ENCODE measurements at regions not wholly inside any gene's neighbourhood (a gene's known extent, or its start where the extent isn't known, plus 50 kb on each side); places are given as distances from the start of the nearest gene placed in this dataset.
"Not testable (repeated sequence)": the region's sequence is repeated elsewhere in the genome, so short reads cannot be mapped to it uniquely, and the experiment has no call there.

DNA sequence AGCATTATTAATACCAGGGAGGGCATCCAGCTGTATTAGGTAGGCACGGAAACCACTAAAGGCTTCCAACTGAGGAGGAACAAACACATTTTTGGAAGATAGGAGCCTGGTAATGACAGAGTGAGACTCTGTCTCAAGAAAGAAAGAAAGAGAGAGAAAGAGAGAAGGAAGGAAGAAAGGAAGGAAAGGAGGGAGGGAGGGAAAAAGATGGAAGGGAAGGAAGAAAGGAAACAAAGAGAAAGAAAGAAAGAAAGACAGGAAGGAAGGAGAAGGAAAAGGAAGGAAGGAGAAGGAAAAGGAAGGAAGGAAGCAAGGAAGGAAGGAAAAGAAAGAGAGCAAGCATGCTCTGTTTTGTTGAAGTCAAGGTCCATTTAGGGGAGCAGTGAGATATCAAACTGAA is 103.8 kb upstream of the RFX8 start:
- Histone ChIP-seq H3K9me3 (ENCODE audit: insufficient read depth, low read length) (no peaks in the 10 kb centered on the region), H3K4me3 (ENCODE audit: insufficient read length, low read depth) (no peak overlapping the region), H3K27me3 (ENCODE audit: insufficient read depth, insufficient read length) (no peaks in the 10 kb centered on the region), H3K36me3 (ENCODE audit: insufficient read depth, insufficient read length, low read length) (no peaks in the 10 kb centered on the region), H3K4me1 (ENCODE audit: insufficient read depth, insufficient read length) (no peaks in the 10 kb centered on the region), H3K9ac (ENCODE audit: insufficient read length, low read depth) (no peak overlapping the region)
- TF ChIP-seq SUZ12 (IDR thresholded peaks at IDR 0.05; ENCODE audit: extremely low read depth, insufficient read depth, insufficient read length): no peak
- no peak for TF ChIP-seq ZNF274 (IDR thresholded peaks at IDR 0.05; ENCODE audit: low read depth, low read length)
- no peak for TF ChIP-seq YY1 (IDR thresholded peaks at IDR 0.05; ENCODE audit: insufficient read depth, insufficient read length)
- no peak for DNase-seq (ENCODE audit: low read depth, low spot score)

GRCh38 chr2:101578135-101578534 is 103.2 kb upstream of the RFX8 start:
- not testable (repeated sequence) for H3K4me1 ChIP-seq (ENCODE audit: insufficient read depth, insufficient read length); DNase-seq (ENCODE audit: low read depth, low spot score); H3K36me3 ChIP-seq (ENCODE audit: insufficient read depth, insufficient read length, low read length); H3K27me3 ChIP-seq (ENCODE audit: insufficient read depth, insufficient read length); H3K9ac ChIP-seq (ENCODE audit: insufficient read length, low read depth); H3K9me3 ChIP-seq (ENCODE audit: insufficient read depth, low read length); H3K4me3 ChIP-seq (ENCODE audit: insufficient read length, low read depth)

DNA sequence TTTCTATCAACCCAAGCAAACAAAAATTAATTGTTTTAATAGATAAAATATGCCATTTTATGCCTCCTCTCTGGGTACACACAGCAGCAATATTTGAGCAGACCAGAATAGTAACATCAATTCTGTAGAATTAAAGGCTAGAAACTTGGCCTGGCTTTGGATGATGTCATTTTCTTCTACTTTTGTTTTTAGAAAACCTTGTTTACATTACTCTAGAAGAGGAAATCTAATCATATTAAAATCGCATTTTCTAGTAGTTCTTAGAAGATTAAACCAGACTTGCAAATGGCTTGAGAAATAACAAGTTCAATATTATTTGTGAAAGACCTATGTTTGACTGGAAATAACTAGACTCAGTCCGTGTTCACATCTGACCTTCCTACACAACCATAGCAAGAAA is 102.3 kb upstream of the RFX8 start:
- no peak overlapping the region for H3K4me3 ChIP-seq (ENCODE audit: insufficient read length, low read depth)
- H3K9ac ChIP-seq (ENCODE audit: insufficient read length, low read depth): no peak overlapping the region
- TF ChIP-seq SUZ12 (IDR thresholded peaks at IDR 0.05; ENCODE audit: extremely low read depth, insufficient read depth, insufficient read length) (no peak), YY1 (IDR thresholded peaks at IDR 0.05; ENCODE audit: insufficient read depth, insufficient read length) (no peak), ZNF274 (IDR thresholded peaks at IDR 0.05; ENCODE audit: low read depth, low read length) (no peak)
- H3K36me3 ChIP-seq (ENCODE audit: insufficient read depth, insufficient read length, low read length): no peaks in the 10 kb centered on the region
- no peak for DNase-seq (ENCODE audit: low read depth, low spot score)
- H3K27me3 ChIP-seq (ENCODE audit: insufficient read depth, insufficient read length): no peaks in the 10 kb centered on the region
- no peaks in the 10 kb centered on the region for H3K4me1 ChIP-seq (ENCODE audit: insufficient read depth, insufficient read length)
- H3K9me3 ChIP-seq (ENCODE audit: insufficient read depth, low read length): no peaks in the 10 kb centered on the region

- no peaks in the 10 kb centered on the region for H3K4me1 ChIP-seq (ENCODE audit: insufficient read depth, insufficient read length)
- no peak overlapping the region for H3K4me3 ChIP-seq (ENCODE audit: insufficient read length, low read depth)
- no peaks in the 10 kb centered on the region for H3K27me3 ChIP-seq (ENCODE audit: insufficient read depth, insufficient read length)
- H3K9me3 ChIP-seq (ENCODE audit: insufficient read depth, low read length): no peaks in the 10 kb centered on the region
- H3K36me3 ChIP-seq (ENCODE audit: insufficient read depth, insufficient read length, low read length): no peaks in the 10 kb centered on the region
- no peak for DNase-seq (ENCODE audit: low read depth, low spot score)
- no peak overlapping the region for H3K9ac ChIP-seq (ENCODE audit: insufficient read length, low read depth)
- TF ChIP-seq SUZ12 (IDR thresholded peaks at IDR 0.05; ENCODE audit: extremely low read depth, insufficient read depth, insufficient read length) (no peak), ZNF274 (IDR thresholded peaks at IDR 0.05; ENCODE audit: low read depth, low read length) (no peak), YY1 (IDR thresholded peaks at IDR 0.05; ENCODE audit: insufficient read depth, insufficient read length) (no peak)
Observed at GRCh38 chr2:101574622-101575021, 99.7 kb upstream of the RFX8 start.

DNA sequence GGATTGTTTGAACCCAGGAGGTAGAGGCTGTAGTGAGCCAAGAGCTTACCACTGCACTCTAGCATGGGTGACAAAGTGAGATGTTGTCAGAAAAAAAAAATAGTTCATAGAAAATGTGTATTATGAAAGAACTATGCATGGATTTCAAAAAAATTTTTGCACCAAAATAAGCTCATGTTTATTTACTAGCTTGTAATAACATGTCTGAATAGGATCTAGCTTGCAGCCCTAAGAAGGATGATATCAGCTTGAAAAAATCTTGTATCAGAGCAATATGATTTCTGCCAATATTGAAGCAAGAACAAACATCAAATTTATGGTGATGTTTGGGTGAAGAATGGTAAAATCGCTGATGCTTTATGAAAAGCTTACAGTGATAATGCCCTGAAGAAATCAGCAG is 97.0 kb upstream of the RFX8 start:
- H3K27me3 ChIP-seq (ENCODE audit: insufficient read depth, insufficient read length): no peaks in the 10 kb centered on the region
- no peak overlapping the region for H3K4me3 ChIP-seq (ENCODE audit: insufficient read length, low read depth)
- H3K4me1 ChIP-seq (ENCODE audit: insufficient read depth, insufficient read length): no peaks in the 10 kb centered on the region
- no peak overlapping the region for H3K9ac ChIP-seq (ENCODE audit: insufficient read length, low read depth)
- DNase-seq (ENCODE audit: low read depth, low spot score): no peak
- no peak for TF ChIP-seq ZNF274 (IDR thresholded peaks at IDR 0.05; ENCODE audit: low read depth, low read length)
- TF ChIP-seq YY1 (IDR thresholded peaks at IDR 0.05; ENCODE audit: insufficient read depth, insufficient read length): no peak
- no peak for TF ChIP-seq SUZ12 (IDR thresholded peaks at IDR 0.05; ENCODE audit: extremely low read depth, insufficient read depth, insufficient read length)
- H3K9me3 ChIP-seq (ENCODE audit: insufficient read depth, low read length): no peaks in the 10 kb centered on the region
- H3K36me3 ChIP-seq (ENCODE audit: insufficient read depth, insufficient read length, low read length): no peaks in the 10 kb centered on the region

DNA sequence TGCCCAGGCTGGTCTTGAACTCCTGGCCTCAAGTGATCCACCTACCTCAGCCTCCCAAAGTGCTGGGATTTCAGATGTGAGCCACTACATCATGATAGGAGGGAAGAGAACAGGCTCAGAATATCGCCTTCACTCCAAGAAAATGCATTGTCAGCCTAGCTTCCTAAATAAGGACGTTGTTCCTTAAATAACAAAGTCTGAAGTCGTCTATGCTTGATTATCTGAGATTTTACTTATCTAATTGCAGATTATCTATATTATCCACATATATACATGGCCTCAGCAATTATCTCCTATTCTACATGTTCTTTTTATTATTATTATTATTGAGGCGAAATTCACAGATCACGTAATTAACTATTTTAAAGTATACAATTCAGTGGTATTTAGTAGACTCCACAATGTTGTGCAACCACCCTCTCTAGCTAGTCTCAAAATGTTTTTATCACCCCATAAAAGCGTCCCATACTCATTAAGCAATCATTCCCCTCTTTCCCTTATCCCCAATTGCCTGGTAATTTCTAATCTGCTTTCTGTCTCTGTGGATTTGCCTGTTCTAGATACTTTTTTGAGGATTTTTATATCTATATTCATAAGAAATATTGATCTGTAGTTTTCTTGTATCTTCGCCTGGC is 95.1 kb upstream of the RFX8 start:
- Histone ChIP-seq H3K36me3 (ENCODE audit: insufficient read depth, insufficient read length, low read length) (no peaks in the 10 kb centered on the region), H3K27me3 (ENCODE audit: insufficient read depth, insufficient read length) (no peaks in the 10 kb centered on the region), H3K9ac (ENCODE audit: insufficient read length, low read depth) (no peak overlapping the region), H3K9me3 (ENCODE audit: insufficient read depth, low read length) (no peaks in the 10 kb centered on the region), H3K4me1 (ENCODE audit: insufficient read depth, insufficient read length) (peaks cover 3% of the 10 kb centered on the region), H3K4me3 (ENCODE audit: insufficient read length, low read depth) (no peak overlapping the region)
- TF ChIP-seq SUZ12 (IDR thresholded peaks at IDR 0.05; ENCODE audit: extremely low read depth, insufficient read depth, insufficient read length) (no peak), YY1 (IDR thresholded peaks at IDR 0.05; ENCODE audit: insufficient read depth, insufficient read length) (no peak), ZNF274 (IDR thresholded peaks at IDR 0.05; ENCODE audit: low read depth, low read length) (no peak)
- DNase-seq (ENCODE audit: low read depth, low spot score): no peak

DNA sequence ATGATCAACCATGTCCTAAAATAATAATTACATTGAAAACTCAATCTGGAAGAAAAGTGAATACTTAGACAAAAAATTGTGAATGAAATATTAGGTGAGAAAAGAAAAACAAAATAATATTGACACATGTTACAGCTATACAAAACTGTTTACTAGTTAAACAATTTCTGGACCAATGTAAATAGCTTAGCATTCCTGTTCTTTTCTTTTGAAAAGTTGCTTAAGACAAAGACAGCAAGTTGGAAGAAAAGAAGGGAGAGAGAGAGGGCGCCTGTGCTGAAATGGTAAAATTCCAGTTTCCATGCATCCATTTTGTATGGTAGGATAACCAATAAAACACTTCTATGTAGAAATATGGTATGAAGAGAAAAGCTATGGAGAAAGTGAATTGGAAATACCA is 94.1 kb upstream of the RFX8 start:
- no peak overlapping the region for H3K9ac ChIP-seq (ENCODE audit: insufficient read length, low read depth)
- TF ChIP-seq ZNF274 (IDR thresholded peaks at IDR 0.05; ENCODE audit: low read depth, low read length): no peak
- TF ChIP-seq SUZ12 (IDR thresholded peaks at IDR 0.05; ENCODE audit: extremely low read depth, insufficient read depth, insufficient read length): no peak
- TF ChIP-seq YY1 (IDR thresholded peaks at IDR 0.05; ENCODE audit: insufficient read depth, insufficient read length): no peak

More for the DNA sequence above, 94.1 kb upstream of the RFX8 start:
- no peaks in the 10 kb centered on the region for H3K36me3 ChIP-seq (ENCODE audit: insufficient read depth, insufficient read length, low read length)
- H3K4me1 ChIP-seq (ENCODE audit: insufficient read depth, insufficient read length): peaks cover 3% of the 10 kb centered on the region
- no peak overlapping the region for H3K4me3 ChIP-seq (ENCODE audit: insufficient read length, low read depth)
- no peak for DNase-seq (ENCODE audit: low read depth, low spot score)
- H3K27me3 ChIP-seq (ENCODE audit: insufficient read depth, insufficient read length): no peaks in the 10 kb centered on the region
- no peaks in the 10 kb centered on the region for H3K9me3 ChIP-seq (ENCODE audit: insufficient read depth, low read length)

Measured in NT2/D1 (cell line).